ENCODE measurements at regions not wholly inside any gene's neighbourhood (a gene's known extent, or its start where the extent isn't known, plus 50 kb on each side); places are given as distances from the start of the nearest gene placed in this dataset.

DNA sequence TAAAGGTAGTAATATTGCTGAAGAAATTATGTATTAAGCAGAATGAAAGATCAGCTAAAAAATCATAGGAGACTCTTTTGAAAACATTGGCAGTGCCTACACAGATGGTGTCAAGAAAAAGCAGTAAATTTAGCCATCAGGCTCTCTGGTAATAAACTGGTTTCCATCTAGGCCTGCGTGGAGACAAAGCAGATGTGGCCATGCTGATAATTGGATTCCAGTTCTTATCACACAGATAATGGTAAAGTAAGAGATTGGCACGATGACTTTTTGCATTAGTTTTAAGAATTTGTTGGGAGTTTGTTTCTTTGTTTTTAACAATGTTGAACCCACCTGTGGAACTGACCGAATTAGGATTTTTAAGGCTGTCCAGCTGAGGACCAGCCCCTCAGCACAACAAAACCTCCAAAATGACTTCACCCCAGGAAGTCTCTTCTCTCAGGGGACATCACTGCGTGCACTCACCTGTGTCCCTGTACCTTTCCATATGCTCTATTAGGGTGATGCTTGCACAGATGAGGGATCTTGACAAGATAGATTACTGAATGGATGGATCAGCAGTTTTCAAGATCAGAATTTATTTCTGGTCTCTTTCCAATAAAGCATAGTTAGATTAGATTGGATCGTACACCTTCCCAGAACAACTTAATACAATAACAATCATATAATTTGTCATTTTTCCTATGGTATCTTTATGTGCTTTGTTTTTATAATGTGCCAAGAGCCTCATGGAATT is 69.1 kb upstream of the DNAJC10 start:
- H3K27ac ChIP-seq (ENCODE audit: low read length), result no peak overlapping the region
- no peak overlapping the region for H3K4me2 ChIP-seq (ENCODE audit: insufficient read depth, low read length)
- no peak overlapping the region for H3K4me3 ChIP-seq (ENCODE audit: low read depth in 1 of 2, low read length in 2 of 2)
- peaks cover 12% of the 10 kb centered on the region for H3K27me3 ChIP-seq (ENCODE audit: insufficient read depth, low read length, poor library complexity)
- no peaks in the 10 kb centered on the region for H4K20me1 ChIP-seq (ENCODE audit: insufficient read depth, low read length)
- H2AFZ ChIP-seq (ENCODE audit: low read depth, low read length), result no peak overlapping the region
- H3K79me2 ChIP-seq (ENCODE audit: insufficient read depth, low read length), result no peaks in the 10 kb centered on the region
- no peak for DNase-seq
- H3K9me3 ChIP-seq (ENCODE audit: insufficient read depth, low read length, severe bottlenecking), result no peaks in the 10 kb centered on the region
- TF ChIP-seq, protein P1, sequence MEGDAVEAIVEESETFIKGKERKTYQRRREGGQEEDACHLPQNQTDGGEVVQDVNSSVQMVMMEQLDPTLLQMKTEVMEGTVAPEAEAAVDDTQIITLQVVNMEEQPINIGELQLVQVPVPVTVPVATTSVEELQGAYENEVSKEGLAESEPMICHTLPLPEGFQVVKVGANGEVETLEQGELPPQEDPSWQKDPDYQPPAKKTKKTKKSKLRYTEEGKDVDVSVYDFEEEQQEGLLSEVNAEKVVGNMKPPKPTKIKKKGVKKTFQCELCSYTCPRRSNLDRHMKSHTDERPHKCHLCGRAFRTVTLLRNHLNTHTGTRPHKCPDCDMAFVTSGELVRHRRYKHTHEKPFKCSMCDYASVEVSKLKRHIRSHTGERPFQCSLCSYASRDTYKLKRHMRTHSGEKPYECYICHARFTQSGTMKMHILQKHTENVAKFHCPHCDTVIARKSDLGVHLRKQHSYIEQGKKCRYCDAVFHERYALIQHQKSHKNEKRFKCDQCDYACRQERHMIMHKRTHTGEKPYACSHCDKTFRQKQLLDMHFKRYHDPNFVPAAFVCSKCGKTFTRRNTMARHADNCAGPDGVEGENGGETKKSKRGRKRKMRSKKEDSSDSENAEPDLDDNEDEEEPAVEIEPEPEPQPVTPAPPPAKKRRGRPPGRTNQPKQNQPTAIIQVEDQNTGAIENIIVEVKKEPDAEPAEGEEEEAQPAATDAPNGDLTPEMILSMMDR (IDR thresholded peaks at IDR 0.05; ENCODE audit: borderline replicate concordance, extremely low read depth, low read length, poor library complexity, severe bottlenecking), result no peak
- no peak for TF ChIP-seq EZH2 (IDR thresholded peaks at IDR 0.05; ENCODE audit: borderline replicate concordance, low read depth, low read length, severe bottlenecking)
- no peak for ATAC-seq (ENCODE audit: insufficient read depth, low read depth)
- H3K4me1 ChIP-seq (ENCODE audit: insufficient read depth, low read length), result no peaks in the 10 kb centered on the region
- H3K9ac ChIP-seq (ENCODE audit: low read depth, low read length), result no peak overlapping the region
- no peaks in the 10 kb centered on the region for H3K36me3 ChIP-seq (ENCODE audit: insufficient read depth, low read length)

DNA sequence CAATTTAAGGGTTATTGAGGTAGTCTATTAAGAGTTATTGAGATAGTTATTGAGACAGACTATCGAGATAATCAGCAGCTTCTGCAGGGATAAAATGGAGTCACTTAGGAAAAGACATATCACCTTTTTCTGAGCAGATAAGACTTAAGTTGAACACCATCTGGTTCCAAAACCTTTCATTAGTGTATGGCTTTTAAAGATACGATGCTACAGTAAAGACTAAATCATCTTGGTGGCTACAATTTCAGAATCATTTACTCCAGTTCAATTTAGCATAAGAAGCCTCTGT is 68.6 kb upstream of the DNAJC10 start:
- TF ChIP-seq, protein P1 (IDR thresholded peaks at IDR 0.05; ENCODE audit: borderline replicate concordance, extremely low read depth, low read length, poor library complexity, severe bottlenecking), result no peak
- no peak for TF ChIP-seq EZH2 (IDR thresholded peaks at IDR 0.05; ENCODE audit: borderline replicate concordance, low read depth, low read length, severe bottlenecking)
- Histone ChIP-seq H3K4me3 (ENCODE audit: low read depth in 1 of 2, low read length in 2 of 2) (no peak overlapping the region), H3K27ac (ENCODE audit: low read length) (no peak overlapping the region), H3K79me2 (ENCODE audit: insufficient read depth, low read length) (no peaks in the 10 kb centered on the region), H3K4me2 (ENCODE audit: insufficient read depth, low read length) (no peak overlapping the region), H2AFZ (ENCODE audit: low read depth, low read length) (no peak overlapping the region), H3K9ac (ENCODE audit: low read depth, low read length) (no peak overlapping the region), H3K4me1 (ENCODE audit: insufficient read depth, low read length) (no peaks in the 10 kb centered on the region), H3K36me3 (ENCODE audit: insufficient read depth, low read length) (no peaks in the 10 kb centered on the region), H3K27me3 (ENCODE audit: insufficient read depth, low read length, poor library complexity) (peaks cover 12% of the 10 kb centered on the region), H4K20me1 (ENCODE audit: insufficient read depth, low read length) (no peaks in the 10 kb centered on the region), H3K9me3 (ENCODE audit: insufficient read depth, low read length, severe bottlenecking) (no peaks in the 10 kb centered on the region)
- DNase-seq (no peak), ATAC-seq (ENCODE audit: insufficient read depth, low read depth) (no peak)

DNA sequence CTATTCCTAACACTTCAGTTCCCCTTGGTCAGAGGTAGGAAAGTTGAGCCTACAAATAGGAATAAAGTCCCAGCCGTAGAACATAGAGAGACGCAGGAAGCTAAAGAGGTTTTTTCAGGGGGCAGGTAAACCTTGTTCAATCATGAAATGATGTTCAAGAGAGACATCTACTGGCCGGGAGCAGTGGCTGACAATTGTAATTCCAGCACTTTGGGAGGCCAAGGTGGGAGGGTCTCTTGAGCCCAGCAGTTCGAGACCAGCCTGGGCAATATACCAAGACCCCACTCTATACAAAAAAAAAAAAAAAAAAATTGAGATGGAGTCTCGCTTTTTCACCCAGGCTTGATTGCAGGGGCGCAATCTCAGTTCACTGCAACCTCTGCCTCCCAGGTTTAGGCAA is 66.7 kb upstream of the DNAJC10 start:
- peak; percentile 53; the same call in 2 of the 3 replicates for ATAC-seq (ENCODE audit: insufficient read depth, low read depth)
- no peaks in the 10 kb centered on the region for H4K20me1 ChIP-seq (ENCODE audit: insufficient read depth, low read length)
- no peaks in the 10 kb centered on the region for H3K79me2 ChIP-seq (ENCODE audit: insufficient read depth, low read length)
- no peaks in the 10 kb centered on the region for H3K36me3 ChIP-seq (ENCODE audit: insufficient read depth, low read length)
- no peaks in the 10 kb centered on the region for H3K4me1 ChIP-seq (ENCODE audit: insufficient read depth, low read length)
- no peak overlapping the region for H3K4me3 ChIP-seq (ENCODE audit: low read depth in 1 of 2, low read length in 2 of 2)
- DNase-seq, result no peak
- H3K9ac ChIP-seq (ENCODE audit: low read depth, low read length), result no peak overlapping the region
- H2AFZ ChIP-seq (ENCODE audit: low read depth, low read length), result no peak overlapping the region
- no peak for TF ChIP-seq EZH2 (IDR thresholded peaks at IDR 0.05; ENCODE audit: borderline replicate concordance, low read depth, low read length, severe bottlenecking)
- TF ChIP-seq, protein P1 (IDR thresholded peaks at IDR 0.05; ENCODE audit: borderline replicate concordance, extremely low read depth, low read length, poor library complexity, severe bottlenecking), result peak; percentile 54
- no peak overlapping the region for H3K4me2 ChIP-seq (ENCODE audit: insufficient read depth, low read length)
- H3K27me3 ChIP-seq (ENCODE audit: insufficient read depth, low read length, poor library complexity), result peaks cover 5% of the 10 kb centered on the region
- no peaks in the 10 kb centered on the region for H3K9me3 ChIP-seq (ENCODE audit: insufficient read depth, low read length, severe bottlenecking)
- no peak overlapping the region for H3K27ac ChIP-seq (ENCODE audit: low read length)

All from DND-41 (cell line).